Spleen (tissue), 7 donors: ENCODE measurements at regions not wholly inside any gene's neighbourhood (a gene's known extent, or its start where the extent isn't known, plus 50 kb on each side); places are given as distances from the start of the nearest gene placed in this dataset.

Experiments used
- POLR2A ChIP-seq, 3 donors: fragments of 450-650 bp; IDR thresholded peaks; one replicate each; pipeline ENCODE4 v1.5.1; 2017; ENCODE audit warnings: antibody characterized with exemption in 3 of 3, mild to moderate bottlenecking in 1 of 3
- POLR2AphosphoS5 ChIP-seq, 3 donors: sonication (generic); formaldehyde crosslinking; IDR thresholded peaks; one replicate each; pipeline ENCODE4 v1.5.1; 2017; ENCODE audit warnings: antibody characterized with exemption in 3 of 3
- TF ChIP-seq, protein P1 (sequence below), 11 experiments: fragments of 200-600 bp in 7 of 11; fragments of 450-650 bp in 4 of 11; sonication (generic) in 4 of 11; IDR thresholded peaks in 8 of 11; conservative IDR thresholded peaks in 3 of 11; 1 replicate in 7 of 11; 2 replicates in 4 of 11; pipeline versions ENCODE4 v1.4.0 to v1.8.0; 2016 to 2021; ENCODE audit warnings: antibody characterized with exemption in 11 of 11, inconsistent platforms in 4 of 11, mild to moderate bottlenecking in 1 of 11
- donor health status: DM: no; HTN: no; CAD: no; lungs with moderate emphysema.
- donor health status: DM: no; HTN: no; CAD: no.
- donor health status: DM: no; HTN: no; CAD: no.

GRCh38 chr4:110742143-110742542 lies 119.3 kb upstream of the PITX2 start:
- TF ChIP-seq POLR2AphosphoS5 (IDR thresholded peaks at IDR 0.05) (no peak), POLR2A (IDR thresholded peaks at IDR 0.05) (no peak)
- TF ChIP-seq, protein P1, sequence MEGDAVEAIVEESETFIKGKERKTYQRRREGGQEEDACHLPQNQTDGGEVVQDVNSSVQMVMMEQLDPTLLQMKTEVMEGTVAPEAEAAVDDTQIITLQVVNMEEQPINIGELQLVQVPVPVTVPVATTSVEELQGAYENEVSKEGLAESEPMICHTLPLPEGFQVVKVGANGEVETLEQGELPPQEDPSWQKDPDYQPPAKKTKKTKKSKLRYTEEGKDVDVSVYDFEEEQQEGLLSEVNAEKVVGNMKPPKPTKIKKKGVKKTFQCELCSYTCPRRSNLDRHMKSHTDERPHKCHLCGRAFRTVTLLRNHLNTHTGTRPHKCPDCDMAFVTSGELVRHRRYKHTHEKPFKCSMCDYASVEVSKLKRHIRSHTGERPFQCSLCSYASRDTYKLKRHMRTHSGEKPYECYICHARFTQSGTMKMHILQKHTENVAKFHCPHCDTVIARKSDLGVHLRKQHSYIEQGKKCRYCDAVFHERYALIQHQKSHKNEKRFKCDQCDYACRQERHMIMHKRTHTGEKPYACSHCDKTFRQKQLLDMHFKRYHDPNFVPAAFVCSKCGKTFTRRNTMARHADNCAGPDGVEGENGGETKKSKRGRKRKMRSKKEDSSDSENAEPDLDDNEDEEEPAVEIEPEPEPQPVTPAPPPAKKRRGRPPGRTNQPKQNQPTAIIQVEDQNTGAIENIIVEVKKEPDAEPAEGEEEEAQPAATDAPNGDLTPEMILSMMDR (IDR thresholded peaks at IDR 0.05 in 8 of 11, conservative IDR thresholded peaks at IDR 0.05 in 3 of 11), result no peak
